BJ (cell line): ENCODE measurements at regions not wholly inside any gene's neighbourhood (a gene's known extent, or its start where the extent isn't known, plus 50 kb on each side); places are given as distances from the start of the nearest gene placed in this dataset.
A peak's percentile ranks its signal among the peaks of the same experiment; 100 is the strongest.

Experiments
- CTCF ChIA-PET: fragments of 350-600 bp; formaldehyde crosslinking; extraction: SDS; loops from one replicate; lab custom pipeline; 2021; ENCODE audit warnings: antibody characterized with exemption, inconsistent platforms; lab: Yijun Ruan, JAX
- POLR2A ChIA-PET: fragments of 300-600 bp; sonication (Branson Sonifier 250); formaldehyde crosslinking; extraction: SDS; loops from one replicate; lab custom pipeline; 2021; ENCODE audit warnings: antibody characterized with exemption; lab: Charles Lee
- DNase-seq: peaks from one replicate; pipeline ENCODE4 v3.0.0-alpha.2; 2011; ENCODE audit warnings: low read depth
- H3K27me3 ChIP-seq: 2 replicates; pipeline ENCODE4 v1.6.0; 2011; ENCODE audit warnings: low read length; ENCODE audit not compliant: control insufficient read depth, insufficient read depth
- H3K36me3 ChIP-seq: 2 replicates; pipeline ENCODE4 v1.5.1; 2011; ENCODE audit warnings: low read length; ENCODE audit not compliant: control insufficient read depth, insufficient read depth
- H3K4me3 ChIP-seq: 2 replicates; pipeline ENCODE4 v1.5.1; 2011; ENCODE audit warnings: low read depth, mild to moderate bottlenecking, control low read depth, low read length
- TF ChIP-seq, protein P1 (sequence below): IDR thresholded peaks from 2 replicates; pipeline ENCODE4 v1.5.1; 2011; ENCODE audit warnings: low read depth, mild to moderate bottlenecking, control low read depth, inconsistent platforms, low read length, moderate library complexity; ENCODE audit not compliant: insufficient read depth

GRCh38 chr14:21749306-21749868 lies 75.8 kb upstream of the OR4E1 start:
- CTCF ChIA-PET: interaction anchor here (1.0 to 1.5 kb wide), 3 partner anchors 10 to 17 kb away, joined by 3 to 5 read pairs (median 4); no protein-coding TSS in a partner anchor
- H3K4me3 ChIP-seq: no peak overlapping the region
- no peaks in the 10 kb centered on the region for H3K27me3 ChIP-seq
- DNase-seq: no peak
- TF ChIP-seq, protein P1, sequence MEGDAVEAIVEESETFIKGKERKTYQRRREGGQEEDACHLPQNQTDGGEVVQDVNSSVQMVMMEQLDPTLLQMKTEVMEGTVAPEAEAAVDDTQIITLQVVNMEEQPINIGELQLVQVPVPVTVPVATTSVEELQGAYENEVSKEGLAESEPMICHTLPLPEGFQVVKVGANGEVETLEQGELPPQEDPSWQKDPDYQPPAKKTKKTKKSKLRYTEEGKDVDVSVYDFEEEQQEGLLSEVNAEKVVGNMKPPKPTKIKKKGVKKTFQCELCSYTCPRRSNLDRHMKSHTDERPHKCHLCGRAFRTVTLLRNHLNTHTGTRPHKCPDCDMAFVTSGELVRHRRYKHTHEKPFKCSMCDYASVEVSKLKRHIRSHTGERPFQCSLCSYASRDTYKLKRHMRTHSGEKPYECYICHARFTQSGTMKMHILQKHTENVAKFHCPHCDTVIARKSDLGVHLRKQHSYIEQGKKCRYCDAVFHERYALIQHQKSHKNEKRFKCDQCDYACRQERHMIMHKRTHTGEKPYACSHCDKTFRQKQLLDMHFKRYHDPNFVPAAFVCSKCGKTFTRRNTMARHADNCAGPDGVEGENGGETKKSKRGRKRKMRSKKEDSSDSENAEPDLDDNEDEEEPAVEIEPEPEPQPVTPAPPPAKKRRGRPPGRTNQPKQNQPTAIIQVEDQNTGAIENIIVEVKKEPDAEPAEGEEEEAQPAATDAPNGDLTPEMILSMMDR: no peak
- H3K36me3 ChIP-seq: no peaks in the 10 kb centered on the region
- POLR2A ChIA-PET: no interaction called here

- CTCF ChIA-PET: interaction anchor here (1.0 to 1.5 kb wide), 3 partner anchors 10 to 18 kb away, joined by 3 to 5 read pairs (median 4); no protein-coding TSS in a partner anchor
- no peak for DNase-seq
- no peaks in the 10 kb centered on the region for H3K36me3 ChIP-seq
- no peak overlapping the region for H3K4me3 ChIP-seq
- no peaks in the 10 kb centered on the region for H3K27me3 ChIP-seq
- POLR2A ChIA-PET: no interaction called here
- TF ChIP-seq, protein P1: peak; percentile 59
Measured at GRCh38 chr14:21748869-21749303, 75.3 kb upstream of the OR4E1 start.

GRCh38 chr14:21735639-21736307 lies 62.2 kb upstream of the OR4E1 start:
- Histone ChIP-seq H3K27me3 (no peaks in the 10 kb centered on the region), H3K36me3 (no peaks in the 10 kb centered on the region), H3K4me3 (no peak overlapping the region)
- no peak for DNase-seq
- CTCF ChIA-PET: interaction anchor here (2.1 kb wide), 1 partner anchor 13 kb away, joined by 5 read pairs; no protein-coding TSS in a partner anchor
- TF ChIP-seq, protein P1: no peak
- POLR2A ChIA-PET: no interaction called here

GRCh38 chr14:21735200-21735599 lies 61.6 kb upstream of the OR4E1 start:
- TF ChIP-seq, protein P1: no peak
- ChIA-PET POLR2A (no interaction called here), CTCF (interaction anchor here (0.8 to 2.1 kb wide), 3 partner anchors 9 to 59 kb away, joined by 3 to 5 read pairs (median 3); no protein-coding TSS in a partner anchor)
- no peak for DNase-seq
- Histone ChIP-seq H3K36me3 (no peaks in the 10 kb centered on the region), H3K27me3 (no peaks in the 10 kb centered on the region), H3K4me3 (no peak overlapping the region)

GRCh38 chr14:21734457-21735074 lies 60.9 kb upstream of the OR4E1 start:
- TF ChIP-seq, protein P1: peak; percentile 35

More at GRCh38 chr14:21734457-21735074, 60.9 kb upstream of the OR4E1 start:
- DNase-seq: no peak
- Histone ChIP-seq H3K36me3 (no peaks in the 10 kb centered on the region), H3K27me3 (no peaks in the 10 kb centered on the region), H3K4me3 (no peak overlapping the region)
- CTCF ChIA-PET: interaction anchor here (0.7 to 2.1 kb wide), 5 partner anchors 8 to 69 kb away, joined by 3 to 5 read pairs (median 3); no protein-coding TSS in a partner anchor
- POLR2A ChIA-PET: no interaction called here
